NCI-H526 treated with DMSO at 0.1 percent for 48 hours (cell line): ENCODE measurements at regions not wholly inside any gene's neighbourhood (a gene's known extent, or its start where the extent isn't known, plus 50 kb on each side); places are given as distances from the start of the nearest gene placed in this dataset.

Experiments
- DNase-seq: peaks from one replicate; lab custom pipeline; 2025; lab: John Stamatoyannopoulos, UW

GRCh38 chr12:113658006-113658655 lies 186.5 kb upstream of the LHX5 start:
- DNase-seq = no peak

- DNase-seq = no peak
Observed at GRCh38 chr12:113655919-113656318, 184.2 kb upstream of the LHX5 start.

GRCh38 chr12:113655479-113655878 lies 183.8 kb upstream of the LHX5 start:
- DNase-seq = no peak

- DNase-seq = no peak
Observed at GRCh38 chr12:113651662-113652061, 180.0 kb upstream of the LHX5 start.

GRCh38 chr12:113650476-113650875 lies 178.8 kb upstream of the LHX5 start:
- DNase-seq = no peak

GRCh38 chr12:113649256-113649830 lies 177.7 kb upstream of the LHX5 start:
- DNase-seq = no peak

GRCh38 chr12:113647048-113647447 lies 175.4 kb upstream of the LHX5 start:
- no peak for DNase-seq

- DNase-seq = no peak
Observed at GRCh38 chr12:113645603-113646002, 173.9 kb upstream of the LHX5 start.

- no peak for DNase-seq
Observed at GRCh38 chr12:113645183-113645582, 173.5 kb upstream of the LHX5 start.

GRCh38 chr12:113643177-113643974 lies 171.7 kb upstream of the LHX5 start:
- no peak for DNase-seq

GRCh38 chr12:113642672-113643071 lies 171.0 kb upstream of the LHX5 start:
- no peak for DNase-seq

GRCh38 chr12:113642216-113642615 lies 170.5 kb upstream of the LHX5 start:
- no peak for DNase-seq

- no peak for DNase-seq
Observed at GRCh38 chr12:113641426-113642030, 169.9 kb upstream of the LHX5 start.

- no peak for DNase-seq
Observed at GRCh38 chr12:113640837-113641236, 169.2 kb upstream of the LHX5 start.

GRCh38 chr12:113639474-113639873 lies 167.8 kb upstream of the LHX5 start:
- no peak for DNase-seq

- DNase-seq = no peak
Observed at GRCh38 chr12:113638460-113638775, 166.7 kb upstream of the LHX5 start.

- DNase-seq = no peak
Observed at GRCh38 chr12:113634982-113635381, 163.3 kb upstream of the LHX5 start.

- DNase-seq = no peak
Observed at GRCh38 chr12:113634474-113634873, 162.8 kb upstream of the LHX5 start.

- no peak for DNase-seq
Observed at GRCh38 chr12:113633678-113634332, 162.1 kb upstream of the LHX5 start.

GRCh38 chr12:113630625-113631024 lies 159.0 kb upstream of the LHX5 start:
- no peak for DNase-seq

GRCh38 chr12:113625499-113625898 lies 153.8 kb upstream of the LHX5 start:
- DNase-seq = no peak

- no peak for DNase-seq
Observed at GRCh38 chr12:113622410-113622809, 150.7 kb upstream of the LHX5 start.
